ENCODE measurements at regions not wholly inside any gene's neighbourhood (a gene's known extent, or its start where the extent isn't known, plus 50 kb on each side); places are given as distances from the start of the nearest gene placed in this dataset.

GRCh38 chr2:19488009-19488691 lies 129.7 kb upstream of the OSR1 start (continued):
- TF ChIP-seq HOMEZ (CRISPR knock-in tag; IDR thresholded peaks at IDR 0.05; ENCODE audit: low read depth), result peak; percentile 66; the same call in 1 of the 2 replicates
- no peak for TF ChIP-seq ARNT (IDR thresholded peaks at IDR 0.05)
- TF ChIP-seq TEAD3 (CRISPR knock-in tag; optimal IDR thresholded peaks at IDR 0.05; ENCODE audit: borderline replicate concordance), result peak; percentile 46
- TF ChIP-seq ISL2 (CRISPR knock-in tag; IDR thresholded peaks at IDR 0.05), result peak; percentile 89
- peak; percentile 73; the same call in 1 of the 2 replicates for TF ChIP-seq SIX4 (CRISPR knock-in tag; IDR thresholded peaks at IDR 0.05)
- TF ChIP-seq ELF3 (CRISPR knock-in tag; IDR thresholded peaks at IDR 0.05), result peak; percentile 85; the same call in 1 of the 2 replicates
- peak; percentile 94 for TF ChIP-seq CBX5 (CRISPR knock-in tag; IDR thresholded peaks at IDR 0.05; ENCODE audit: borderline replicate concordance)
- TF ChIP-seq CEBPB (IDR thresholded peaks at IDR 0.05; ENCODE audit: borderline replicate concordance, low read depth, low read length), result peak; percentile 85
- TF ChIP-seq NFRKB (IDR thresholded peaks at IDR 0.05), result no peak
- 0 out of 2 replicates have a peak, but pooled peaks have one; percentile 16 for TF ChIP-seq HMG20B (CRISPR knock-in tag; conservative IDR thresholded peaks at IDR 0.05)
- peak; percentile 46; the same call in 1 of the 2 replicates for TF ChIP-seq ZGPAT (CRISPR knock-in tag; IDR thresholded peaks at IDR 0.05)
- no peak for TF ChIP-seq ZBTB38 (CRISPR knock-in tag; IDR thresholded peaks at IDR 0.05)
- peak; percentile 60; the same call in 1 of the 2 replicates for TF ChIP-seq GATA4 (IDR thresholded peaks at IDR 0.05; ENCODE audit: borderline replicate concordance, low read depth)
- TF ChIP-seq NCOA2 (CRISPR knock-in tag; IDR thresholded peaks at IDR 0.05), result peak; percentile 88
- no peak for TF ChIP-seq SMARCE1 (IDR thresholded peaks at IDR 0.05; ENCODE audit: borderline replicate concordance)
- no peak for TF ChIP-seq ZNF674 (CRISPR knock-in tag; IDR thresholded peaks at IDR 0.05; ENCODE audit: low read depth)
- peak; percentile 90 for TF ChIP-seq RARA (CRISPR knock-in tag; IDR thresholded peaks at IDR 0.05)
- peak in 1 of 2 experiments; percentile 96; a peak in 2 of 4 replicates for TF ChIP-seq EP300 (IDR thresholded peaks at IDR 0.05; ENCODE audit: low read depth in 2 of 2, low read length in 2 of 2)
- TF ChIP-seq EP300 (CRISPR knock-in tag; IDR thresholded peaks at IDR 0.05; ENCODE audit: borderline replicate concordance), result peak; percentile 97
- TF ChIP-seq MED1 (CRISPR knock-in tag; IDR thresholded peaks at IDR 0.05), result peak; percentile 65
- peak; percentile 42; the same call in 1 of the 2 replicates for TF ChIP-seq YEATS2 (CRISPR knock-in tag; IDR thresholded peaks at IDR 0.05; ENCODE audit: borderline replicate concordance)
- TF ChIP-seq ZSCAN9 (CRISPR knock-in tag; IDR thresholded peaks at IDR 0.05; ENCODE audit: borderline replicate concordance), result peak; percentile 69; the same call in 1 of the 2 replicates
- peak; percentile 58; the same call in 1 of the 2 replicates for TF ChIP-seq ZBTB26 (CRISPR knock-in tag; IDR thresholded peaks at IDR 0.05; ENCODE audit: borderline replicate concordance)
- TF ChIP-seq ATF3 (CRISPR knock-in tag; IDR thresholded peaks at IDR 0.05), result peak; percentile 93
- peak; percentile 59; the same call in 1 of the 2 replicates for TF ChIP-seq SOX5 (CRISPR knock-in tag; IDR thresholded peaks at IDR 0.05; ENCODE audit: borderline replicate concordance)
- TF ChIP-seq POGZ (CRISPR knock-in tag; IDR thresholded peaks at IDR 0.05), result peak; percentile 45; the same call in 1 of the 2 replicates
- no peak for TF ChIP-seq FIP1L1 (IDR thresholded peaks at IDR 0.05; ENCODE audit: borderline replicate concordance, insufficient read depth, low read depth, low read length)

All from HepG2 (cell line).